ENCODE measurements at regions not wholly inside any gene's neighbourhood (a gene's known extent, or its start where the extent isn't known, plus 50 kb on each side); places are given as distances from the start of the nearest gene placed in this dataset.
"Not testable (repeated sequence)": the region's sequence is repeated elsewhere in the genome, so short reads cannot be mapped to it uniquely, and the experiment has no call there.

DNA sequence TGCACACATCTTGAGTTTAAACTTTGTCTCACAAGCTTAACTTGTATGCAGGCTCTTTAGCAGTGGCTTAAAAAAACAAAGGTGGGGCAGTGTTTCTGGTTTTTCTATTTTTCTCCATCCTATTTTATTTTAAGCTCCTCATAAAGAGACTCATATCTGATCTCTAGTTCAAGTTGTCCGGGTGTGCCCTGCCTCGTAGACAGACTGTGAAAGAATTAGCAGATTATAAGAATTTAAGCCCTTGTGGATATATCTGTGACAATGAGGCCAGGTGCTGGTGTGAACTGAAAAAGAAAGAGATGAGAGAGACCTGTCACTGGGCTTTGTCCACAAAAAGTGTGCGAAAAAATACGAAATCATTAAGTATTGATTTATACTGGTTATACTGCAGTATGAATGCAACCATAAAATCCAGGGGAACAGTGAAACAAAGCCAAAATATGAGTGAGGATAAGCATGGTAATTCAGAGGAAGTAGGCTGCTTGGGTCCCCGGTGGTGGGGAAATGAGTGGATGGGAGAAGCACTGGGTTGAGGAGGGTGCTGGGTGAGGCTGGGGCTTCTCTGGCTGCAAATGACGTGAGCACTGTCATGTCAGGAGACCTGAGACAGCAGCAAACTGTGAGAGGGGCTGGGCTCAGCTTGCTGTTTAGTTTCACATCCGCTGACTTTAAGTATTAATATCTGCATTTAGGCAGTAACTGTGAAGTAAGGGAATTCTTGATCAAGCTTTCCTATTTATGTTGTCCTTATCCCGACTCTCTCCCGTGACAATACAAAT is 179.7 kb upstream of the ANKRD55 start:
- DNase-seq, result peak; percentile 26

DNA sequence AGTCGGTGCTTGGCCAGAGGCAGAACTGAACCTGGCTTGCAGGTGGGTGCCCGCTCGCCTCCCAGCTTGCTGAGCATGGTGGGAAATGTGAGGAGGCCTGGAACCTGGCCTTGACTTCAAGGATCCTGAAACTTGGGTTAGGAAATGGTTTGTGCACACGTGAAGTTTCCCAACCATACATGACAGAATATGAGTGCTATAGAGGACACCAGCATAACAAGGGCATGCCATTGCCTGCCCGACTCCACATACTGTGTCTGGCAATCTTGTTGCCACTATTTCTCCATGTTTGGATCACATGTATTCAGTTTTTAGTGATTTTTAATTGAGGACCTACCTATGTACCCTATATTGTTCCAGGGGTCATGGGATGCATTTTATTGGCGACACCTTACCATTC is 177.6 kb upstream of the ANKRD55 start:
- DNase-seq, result no peak

DNA sequence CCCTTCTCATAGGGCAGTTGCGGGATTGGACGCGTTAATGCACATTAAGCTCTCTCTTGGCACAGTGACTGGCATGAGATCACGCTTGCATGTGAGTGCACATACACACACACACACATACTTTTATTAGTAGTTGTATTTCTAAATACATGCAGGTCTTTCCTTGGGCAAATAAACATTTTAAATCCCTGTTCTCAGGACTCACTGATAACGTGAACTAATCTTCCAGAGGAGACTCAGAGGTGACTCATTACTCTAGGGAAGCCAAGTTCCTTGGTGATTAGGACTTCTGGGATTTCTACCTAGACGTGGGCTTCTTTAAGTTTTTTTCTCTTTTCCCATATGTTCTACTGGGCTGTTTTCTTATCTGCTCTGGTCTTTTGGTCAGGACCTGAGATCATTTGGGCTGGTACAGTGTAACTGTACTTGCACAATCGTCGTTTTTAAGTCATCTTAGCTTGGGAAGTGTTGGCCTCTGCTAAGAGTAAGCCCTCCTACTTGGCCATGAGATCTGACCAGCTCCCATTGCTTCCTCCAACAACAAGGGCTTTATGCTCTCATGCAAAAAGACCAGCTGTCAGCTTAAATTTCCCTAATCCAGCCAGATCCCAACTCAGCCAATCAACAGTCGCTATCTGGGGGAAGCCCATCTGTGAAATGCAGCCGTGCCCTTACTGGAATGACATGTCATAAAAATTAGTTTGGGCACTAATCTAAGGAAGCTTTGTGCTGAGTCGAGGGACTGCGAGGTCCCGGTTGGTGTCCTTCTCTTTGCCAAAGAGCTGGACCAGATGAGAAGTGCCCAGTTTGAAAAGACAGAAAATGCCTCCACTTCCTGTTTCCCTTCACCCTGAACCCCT is 176.4 kb upstream of the ANKRD55 start:
- DNase-seq, result no peak

DNA sequence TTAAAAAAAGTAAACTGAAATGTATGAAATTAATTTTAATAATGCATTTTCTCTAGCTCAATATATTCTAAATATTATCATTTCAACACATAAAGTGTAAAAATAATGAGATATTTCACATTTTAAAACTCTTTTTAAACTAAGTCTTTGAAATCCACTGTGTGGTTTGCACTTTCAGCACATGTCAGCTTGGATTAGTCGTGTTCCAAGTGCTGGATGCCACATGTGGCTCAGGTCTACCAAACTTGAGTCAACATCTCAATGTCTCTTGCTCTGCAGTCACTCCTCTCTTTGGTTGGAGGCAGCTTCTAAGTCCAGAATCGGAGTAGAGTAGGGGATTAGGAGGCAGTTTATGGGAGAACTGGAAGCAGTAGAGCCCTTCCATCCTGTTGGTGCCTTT is 173.7 kb upstream of the ANKRD55 start:
- DNase-seq, result no peak

DNA sequence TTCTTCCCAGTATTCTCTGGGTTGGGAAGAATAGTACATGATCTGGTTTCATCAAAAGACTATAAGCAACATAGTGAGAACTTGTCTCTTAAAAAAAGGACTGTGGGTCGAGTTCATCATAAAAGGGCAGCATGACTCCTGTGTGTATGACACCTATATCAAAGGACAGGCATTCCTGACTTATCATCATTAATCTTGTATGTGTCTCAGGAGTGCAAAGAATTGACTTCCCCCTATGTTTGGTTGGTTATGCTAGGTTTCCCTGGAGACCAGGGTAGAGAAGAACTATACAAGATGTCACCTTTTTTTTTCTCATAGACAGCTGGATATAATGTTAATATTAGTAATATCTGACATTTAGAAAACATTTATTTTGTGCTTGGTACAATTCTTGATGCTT is 173.1 kb upstream of the ANKRD55 start:
- DNase-seq, result no peak

DNA sequence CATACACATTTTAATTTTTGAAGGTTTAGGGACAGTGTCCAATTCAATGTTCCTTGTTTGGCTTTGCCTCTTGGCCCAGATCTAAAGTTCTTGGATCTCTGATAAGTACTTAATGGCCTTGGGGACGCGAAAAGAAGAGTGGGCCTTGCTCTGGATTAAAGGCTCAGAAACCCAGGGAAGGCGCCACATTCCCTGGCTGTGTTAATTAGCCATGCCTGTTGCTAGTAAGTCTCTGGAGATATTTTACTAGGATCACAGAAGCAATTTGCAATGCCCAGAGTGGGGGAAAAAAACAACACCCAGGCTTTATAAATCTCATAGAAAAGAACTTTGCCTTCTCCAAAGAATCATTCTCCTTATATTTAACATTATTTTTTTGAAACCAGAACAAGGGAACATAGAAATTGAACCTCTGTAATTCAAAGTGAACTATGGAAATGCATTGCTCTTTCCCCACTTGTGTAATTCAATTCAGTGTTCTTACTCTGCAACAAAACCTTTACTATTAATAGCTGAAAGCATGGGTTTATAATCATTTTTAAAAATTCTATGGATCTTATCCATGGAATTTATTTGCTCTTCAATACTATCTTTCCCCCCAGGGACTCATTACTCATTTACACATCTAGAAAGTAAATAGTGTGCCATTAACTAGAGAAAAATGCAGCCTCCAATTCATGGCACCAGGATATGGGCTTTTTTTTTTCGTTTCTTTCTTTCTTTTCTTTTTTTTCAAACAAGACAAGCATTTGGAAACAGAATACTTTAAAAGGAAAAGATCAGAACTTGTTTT is 172.2 kb upstream of the ANKRD55 start:
- DNase-seq, result no peak

DNA sequence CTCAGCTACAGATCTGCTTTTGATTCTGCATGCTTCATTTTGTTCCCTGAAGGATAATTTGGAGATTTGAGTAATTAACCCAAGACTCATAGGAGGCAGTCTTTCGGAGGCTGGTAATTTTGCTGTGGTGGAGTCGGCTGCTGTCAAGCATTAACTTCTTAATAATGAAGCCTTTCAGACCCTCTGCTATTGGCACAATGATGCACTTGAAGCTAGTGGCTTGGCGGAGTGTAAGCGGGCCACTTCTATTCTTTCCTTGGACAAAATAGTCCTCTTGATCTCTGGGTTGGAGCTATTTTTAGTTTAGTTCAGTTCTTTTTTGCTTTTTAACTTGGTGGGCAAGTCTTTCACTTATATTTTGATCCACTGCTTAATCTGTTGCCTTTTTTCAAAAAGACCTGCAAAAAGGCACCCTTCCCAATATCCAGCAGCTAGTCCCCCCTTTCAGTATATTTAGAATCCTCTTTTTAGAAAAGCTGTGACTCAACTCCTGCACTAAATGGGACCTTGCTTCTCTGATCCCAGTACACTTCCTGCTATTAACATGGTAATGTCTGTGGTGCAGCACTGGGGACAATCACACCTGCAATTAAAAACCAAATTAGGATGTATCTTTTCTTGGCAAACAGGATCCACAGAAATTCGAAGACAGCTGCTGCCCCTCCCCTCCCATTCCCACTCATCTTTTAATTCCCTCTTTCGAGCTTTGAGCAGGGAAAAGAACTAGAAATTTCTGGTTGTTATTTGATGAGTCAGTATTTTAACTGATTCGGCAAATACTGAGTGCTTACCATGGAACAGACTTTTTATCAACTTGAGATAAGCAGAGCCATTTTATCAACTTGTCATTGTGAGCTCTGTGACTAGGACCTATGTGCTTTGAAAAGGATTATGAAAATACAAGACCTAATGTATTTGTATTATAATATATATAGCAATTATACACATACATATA is 169.4 kb upstream of the ANKRD55 start:
- DNase-seq, result no peak

DNA sequence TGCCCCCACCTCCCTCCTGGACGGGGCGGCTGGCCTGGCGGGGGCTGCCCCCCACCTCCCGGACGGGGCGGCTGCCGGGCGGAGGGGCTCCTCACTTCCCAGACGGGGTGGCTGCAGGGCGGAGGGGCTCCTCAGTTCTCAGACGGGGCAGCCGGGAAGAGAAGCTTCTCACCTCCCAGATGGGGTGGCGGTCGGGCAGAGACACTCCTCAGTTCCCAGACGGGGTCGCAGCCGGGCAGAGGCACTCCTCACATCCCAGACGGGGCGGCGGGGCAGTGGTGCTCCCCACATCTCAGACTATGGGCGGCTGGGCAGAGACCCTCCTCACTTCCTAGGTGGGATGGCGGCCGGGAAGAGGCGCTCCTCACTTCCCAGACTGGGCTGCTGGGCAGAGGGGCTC is 164.7 kb upstream of the ANKRD55 start:
- not testable (repeated sequence) for DNase-seq

DNA sequence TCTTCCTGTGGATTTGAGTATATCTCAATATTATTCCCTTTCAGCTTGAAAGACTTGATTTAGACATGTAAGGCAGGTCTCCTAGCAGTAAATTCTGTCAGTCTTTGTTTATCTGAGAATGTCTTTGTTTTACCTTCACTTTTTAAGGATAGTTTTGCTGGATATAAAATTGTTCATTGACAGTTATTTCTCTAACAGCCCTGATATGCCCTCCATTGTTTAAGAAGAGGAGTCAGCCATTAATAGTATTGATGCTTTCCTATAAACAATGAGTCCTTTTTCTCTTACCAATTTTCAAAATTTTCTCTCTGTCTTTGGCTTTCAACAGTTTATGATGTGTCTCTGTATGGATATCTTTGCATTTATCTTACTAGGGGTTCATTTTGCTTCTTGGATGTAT is 163.5 kb upstream of the ANKRD55 start:
- DNase-seq, result no peak

DNA sequence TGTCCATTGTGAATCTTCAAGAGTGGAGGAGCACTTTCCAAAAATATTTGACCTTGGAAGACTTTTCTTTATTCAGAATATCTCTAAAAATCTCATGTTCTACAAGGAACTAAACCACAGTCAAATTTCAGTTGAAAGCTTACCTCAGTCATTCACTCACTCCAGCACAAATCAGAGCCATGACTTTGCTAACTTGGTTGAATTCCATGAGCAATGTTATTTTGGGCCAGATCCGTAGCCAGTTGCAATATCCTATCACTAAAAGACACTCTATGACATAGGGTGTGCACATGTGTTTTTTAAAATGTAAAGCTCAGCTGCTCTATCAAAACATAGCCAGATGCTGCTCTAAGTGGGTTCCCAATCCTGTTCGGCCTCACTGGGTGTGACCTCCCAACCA is 156.1 kb upstream of the ANKRD55 start:
- DNase-seq, result no peak

DNA sequence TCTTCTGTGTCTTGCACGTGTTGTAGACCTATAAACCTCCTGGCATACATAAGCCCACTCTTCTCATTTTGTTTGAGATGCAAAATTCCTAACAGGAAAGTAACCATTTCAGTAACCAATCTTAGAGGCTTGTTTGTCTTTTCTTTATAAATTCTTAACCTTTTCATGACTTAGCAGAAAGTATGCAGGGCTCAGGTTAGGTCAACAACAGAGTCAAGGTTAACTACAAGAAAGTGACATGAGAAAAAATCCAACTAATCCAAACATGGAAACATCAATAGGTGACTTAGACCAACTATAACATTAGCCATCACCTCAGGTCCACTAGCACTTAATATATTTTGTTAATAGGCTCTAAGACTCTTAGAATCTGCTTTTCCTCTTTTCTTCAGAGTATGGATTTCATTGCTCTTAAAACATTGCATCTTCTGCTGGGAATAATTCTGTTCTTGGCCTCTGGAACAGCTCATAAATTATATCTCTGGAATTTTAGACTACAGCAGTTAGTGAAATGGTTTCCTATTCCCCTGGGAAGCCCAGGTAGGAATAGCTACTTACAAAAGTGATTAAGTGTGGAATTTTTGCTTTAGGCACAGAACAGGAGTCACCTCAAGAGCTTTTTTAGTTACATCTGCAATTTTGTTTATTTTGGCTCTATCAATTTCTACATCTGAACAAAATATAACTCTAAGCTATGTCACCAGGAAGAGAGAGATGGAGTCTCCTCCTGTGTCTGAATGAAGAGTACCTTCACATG is 155.3 kb upstream of the ANKRD55 start:
- no peak for DNase-seq

DNA sequence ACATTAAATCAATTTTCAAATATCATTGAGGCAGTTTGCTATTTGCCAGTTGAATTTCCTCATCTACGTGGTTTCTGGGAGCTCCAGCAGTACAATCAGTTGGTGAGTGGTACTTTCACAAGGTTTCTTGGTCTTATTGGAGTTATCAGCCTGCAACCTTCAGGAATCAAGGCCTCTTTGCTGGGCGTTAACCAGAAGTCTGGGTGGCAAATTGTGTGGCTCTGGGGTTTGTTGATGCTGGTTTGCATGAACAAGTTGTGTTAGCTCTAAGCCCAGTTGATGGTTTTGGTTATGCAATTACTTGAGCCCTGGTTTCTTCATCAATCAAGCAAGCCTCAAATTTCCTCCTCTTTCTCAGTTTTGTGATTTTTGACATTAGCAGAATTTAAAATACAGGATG is 152.9 kb upstream of the ANKRD55 start:
- DNase-seq, result no peak

DNA sequence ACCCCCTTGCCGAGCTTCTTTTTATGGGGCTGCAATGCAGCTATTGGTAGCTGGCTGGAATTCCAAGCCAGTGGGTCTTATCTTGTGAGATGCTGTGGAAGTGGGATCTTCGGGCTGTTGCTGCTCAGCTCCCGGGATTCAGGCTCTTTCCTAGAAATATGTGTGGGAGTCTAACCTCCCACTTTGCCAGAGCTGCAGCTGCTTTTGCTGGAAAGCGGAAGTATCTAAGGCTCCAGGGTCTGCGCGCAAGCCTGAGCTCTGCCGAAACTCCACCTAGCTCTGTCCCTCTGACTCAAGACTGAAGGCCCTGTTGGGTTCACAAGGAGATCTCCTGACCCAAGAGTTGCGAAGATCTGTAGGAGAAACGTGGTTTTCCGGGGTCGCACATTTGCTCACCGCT is 151.1 kb upstream of the ANKRD55 start:
- DNase-seq, result no peak

DNA sequence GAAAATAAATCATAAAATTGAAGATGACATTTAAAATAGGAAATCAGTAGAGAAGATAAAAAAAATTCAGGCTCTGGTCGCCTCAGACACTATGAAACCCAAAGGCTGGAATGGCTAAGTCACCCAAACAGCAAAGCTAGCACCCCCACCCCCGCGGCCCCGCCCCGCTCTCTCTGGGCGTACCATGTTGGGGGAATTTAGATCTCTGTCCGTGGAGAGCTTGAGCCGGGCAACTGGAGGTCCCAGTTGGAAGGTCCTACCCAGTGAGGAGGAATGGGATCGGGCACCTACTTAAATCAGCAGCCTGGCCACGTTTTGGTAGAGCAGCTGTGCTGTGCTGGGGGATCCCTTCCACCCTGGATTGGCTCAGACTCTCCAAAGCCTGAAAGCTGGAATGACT is 150.6 kb upstream of the ANKRD55 start:
- DNase-seq, result no peak

DNA sequence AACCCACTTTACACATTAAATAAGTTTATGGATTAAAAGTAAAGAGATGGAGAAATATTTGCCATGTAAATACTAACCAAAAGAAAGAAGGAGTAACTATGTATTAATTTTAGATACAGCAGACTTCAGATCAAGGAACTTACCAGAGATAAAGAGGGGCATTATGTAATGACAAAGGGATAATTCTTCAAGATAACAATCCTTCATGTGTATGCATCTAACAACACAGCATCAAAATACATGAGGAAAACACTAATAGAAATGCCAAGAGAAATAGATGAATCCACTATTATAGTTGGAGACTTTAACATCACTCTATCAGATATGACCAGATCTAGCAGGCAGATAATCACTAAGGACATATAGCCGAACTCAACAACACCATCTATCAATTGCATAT is 149.8 kb upstream of the ANKRD55 start:
- DNase-seq, result no peak

DNA sequence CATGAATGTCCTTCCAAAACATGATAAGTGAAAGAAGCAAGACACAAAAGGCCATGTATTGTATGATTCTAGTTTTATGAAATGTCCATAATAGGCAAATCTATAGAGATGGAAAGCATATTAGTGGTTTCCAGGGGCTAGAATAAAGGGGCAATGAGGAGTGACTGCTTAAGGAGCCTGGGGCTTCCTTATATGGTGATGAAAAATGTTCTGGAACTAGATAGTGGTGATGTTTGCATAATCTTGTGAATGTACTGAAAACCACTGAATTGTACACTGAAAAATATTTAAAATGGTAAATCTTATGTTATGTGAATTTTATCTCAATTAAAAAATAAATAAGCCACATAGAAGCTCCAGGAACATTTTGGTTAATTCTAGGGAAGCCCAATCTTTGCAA is 144.4 kb upstream of the ANKRD55 start:
- no peak for DNase-seq

DNA sequence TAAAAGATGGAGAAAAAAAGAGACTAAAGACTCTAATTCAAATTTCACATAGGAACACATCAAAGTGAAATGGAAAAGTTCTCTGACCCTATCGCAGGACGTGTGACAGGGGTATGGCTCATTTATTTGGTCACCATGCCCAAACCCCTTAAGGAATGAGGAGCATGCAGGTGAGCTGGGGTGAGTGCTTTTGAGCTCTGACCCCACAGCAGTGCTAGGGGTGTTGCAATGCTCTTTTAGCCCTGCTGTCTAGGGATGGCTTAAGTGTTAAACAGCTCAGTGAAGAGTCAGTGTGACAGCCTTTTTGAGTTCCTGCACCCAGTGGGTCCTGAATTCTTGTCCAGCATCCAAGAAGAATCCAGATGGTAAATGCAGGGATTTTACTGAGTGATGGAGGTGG is 143.0 kb upstream of the ANKRD55 start:
- no peak for DNase-seq

DNA sequence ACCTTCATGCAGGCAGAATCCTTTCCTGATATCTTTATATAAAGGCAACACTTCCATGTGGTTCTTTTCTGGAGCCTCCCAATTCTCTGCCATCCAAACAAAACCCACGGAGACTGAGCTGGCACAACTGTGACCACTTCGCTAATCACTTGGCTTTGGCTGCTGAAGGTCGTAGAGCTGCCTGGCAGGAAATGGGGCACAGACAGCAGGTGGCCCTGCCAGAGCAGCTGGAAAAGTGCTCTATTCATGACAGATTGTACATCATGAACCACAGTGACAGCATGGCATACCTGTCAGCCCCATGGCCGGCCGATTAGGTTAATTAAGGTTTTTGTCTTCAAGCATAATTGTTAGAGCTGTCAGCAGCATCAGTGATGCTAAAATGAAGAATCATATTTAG is 141.9 kb upstream of the ANKRD55 start:
- no peak for DNase-seq

DNA sequence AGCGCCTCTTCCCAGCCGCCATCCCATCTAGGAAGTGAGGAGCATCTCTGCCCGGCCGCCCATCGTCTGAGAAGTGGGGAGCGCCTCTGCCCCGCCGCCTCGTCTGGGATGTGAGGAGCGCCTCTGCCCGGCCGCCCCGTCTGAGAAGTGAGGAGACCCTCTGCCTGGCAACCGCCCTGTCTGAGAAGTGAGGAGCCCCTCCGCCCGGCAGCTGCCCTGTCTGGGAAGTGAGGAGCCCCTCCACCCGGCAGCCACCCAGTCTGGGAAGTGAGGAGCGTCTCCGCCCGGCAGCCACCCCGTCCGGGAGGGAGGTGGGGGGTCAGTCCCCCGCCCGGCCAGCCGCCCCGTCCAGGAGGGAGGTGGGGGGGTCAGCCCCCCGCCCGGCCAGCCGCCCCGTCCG is 139.4 kb upstream of the ANKRD55 start:
- not testable (repeated sequence) for DNase-seq

DNA sequence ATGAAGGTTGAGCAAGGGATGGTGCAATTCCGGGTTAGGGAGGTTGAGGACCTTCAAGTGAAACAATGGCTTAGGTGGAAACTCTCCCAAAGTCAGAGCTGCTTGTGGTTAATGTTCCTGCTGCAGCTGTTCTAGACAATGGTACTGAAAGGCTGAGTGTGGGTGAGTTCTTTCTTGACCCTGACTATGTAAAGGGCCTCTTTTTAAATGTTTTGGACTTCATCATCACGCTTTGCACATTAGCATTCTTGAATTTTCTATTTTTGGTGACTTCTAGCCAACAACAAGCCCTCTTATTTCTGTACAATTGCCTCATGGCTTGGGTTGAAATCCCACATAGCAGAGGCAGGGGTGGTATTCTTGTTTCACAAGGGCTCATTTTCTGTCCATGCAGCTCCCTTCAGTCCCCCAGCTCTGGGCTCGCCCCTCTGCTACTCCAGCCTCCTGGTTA is 136.3 kb upstream of the ANKRD55 start:
- DNase-seq, result no peak

DNA sequence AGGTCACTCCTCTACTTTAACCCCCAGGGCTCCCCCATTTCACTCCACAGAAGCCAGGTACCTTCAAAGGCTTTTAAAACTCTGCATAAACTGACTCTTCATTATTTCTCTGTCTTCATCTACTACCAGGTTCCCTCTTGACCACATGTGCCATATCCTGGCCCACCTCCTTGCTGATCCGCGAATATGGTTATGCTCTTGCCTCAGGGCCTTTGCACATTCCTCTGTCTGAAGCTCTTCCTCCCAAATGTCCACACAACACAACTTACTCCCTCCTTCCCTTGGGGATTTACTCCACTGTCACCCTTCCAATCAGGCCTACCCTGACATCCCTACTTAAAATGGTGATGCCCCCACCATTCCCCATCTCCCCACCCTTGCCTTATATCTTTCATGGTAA is 134.6 kb upstream of the ANKRD55 start:
- no peak for DNase-seq

DNA sequence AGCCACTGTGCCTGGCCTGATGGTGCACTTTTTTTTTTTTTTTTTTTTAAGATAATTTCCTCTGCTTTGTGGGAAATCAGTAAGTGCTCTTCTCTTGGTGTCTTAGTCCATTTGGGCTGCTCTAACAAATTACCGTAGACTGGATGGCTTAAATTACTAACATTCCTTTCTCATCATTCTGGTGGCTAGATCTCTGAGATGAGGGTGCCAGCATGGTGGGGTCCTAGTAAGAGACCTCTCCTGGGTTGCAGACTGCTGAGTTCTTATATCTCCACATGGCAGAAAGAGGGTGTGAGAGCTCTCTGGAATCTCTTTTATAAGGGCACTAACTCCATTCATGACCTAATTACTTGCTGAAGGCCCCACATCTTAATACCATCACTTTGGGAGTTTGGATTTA is 133.9 kb upstream of the ANKRD55 start:
- DNase-seq, result no peak
